Endothelial cell of umbilical vein (primary cell): ENCODE measurements at regions not wholly inside any gene's neighbourhood (a gene's known extent, or its start where the extent isn't known, plus 50 kb on each side); places are given as distances from the start of the nearest gene placed in this dataset.

Experiments used
- BruUV-seq: library from RNA; stranded (reverse); fragments of 400-500 nt; replicated peaks from 2 replicates; lab custom pipeline; 2021; lab: Mats Ljungman, UMichigan
- CTCF ChIA-PET: fragments of 300-600, 350-600 bp; sonication (Branson Sonifier 250); formaldehyde crosslinking; loops from one replicate; lab custom pipeline; 2021; ENCODE audit warnings: antibody characterized with exemption, inconsistent platforms; lab: Charles Lee
- POLR2A ChIA-PET: fragments of 300-600, 350-600 bp; sonication (Branson Sonifier 250); formaldehyde crosslinking; loops from one replicate; lab custom pipeline; 2021; ENCODE audit warnings: antibody characterized with exemption, inconsistent platforms; lab: Charles Lee
- DNase-seq: peaks from one replicate; pipeline ENCODE4 v3.0.0-alpha.2; 2011; ENCODE audit warnings: low read depth, low spot score
- FAIRE-seq: peaks from 2 replicates; lab custom pipeline; 2011; peaks lifted over from hg19 to GRCh38; lab: Jason Lieb, UNC
- H2AFZ ChIP-seq: 2 replicates; pipeline ENCODE4 v1.6.0; 2012; ENCODE audit warnings: low read depth, low read length, control low read depth, inconsistent platforms
- H3K27ac ChIP-seq: 2 replicates; pipeline ENCODE4 v1.5.1; 2011; ENCODE audit warnings: low read depth, mild to moderate bottlenecking, control low read depth, low read length, moderate library complexity; ENCODE audit not compliant: insufficient read depth
- H3K27me3 ChIP-seq, 2 experiments: 2 replicates each; pipeline versions ENCODE4 v1.6.0 to v1.6.1; 2011; ENCODE audit warnings: low read length in 2 of 2, mixed read lengths in 1 of 2; ENCODE audit not compliant: control insufficient read depth in 2 of 2, insufficient read depth in 2 of 2
- H3K36me3 ChIP-seq, 2 experiments: 2 replicates in 1 of 2; 3 replicates in 1 of 2; pipeline ENCODE4 v1.5.1; 2011; ENCODE audit warnings: low read length in 2 of 2, mild to moderate bottlenecking in 1 of 2, moderate library complexity in 1 of 2; ENCODE audit not compliant: control insufficient read depth in 2 of 2, insufficient read depth in 2 of 2; ENCODE audit errors: extremely low read depth in 1 of 2
- H3K4me1 ChIP-seq: 3 replicates; pipeline ENCODE4 v1.5.1; 2011; ENCODE audit warnings: mild to moderate bottlenecking, low read length; ENCODE audit not compliant: control insufficient read depth, insufficient read depth; ENCODE audit errors: extremely low read depth
- H3K4me2 ChIP-seq: 2 replicates; pipeline ENCODE4 v1.6.1; 2011; ENCODE audit warnings: low read length, control low read depth, mixed read lengths; ENCODE audit not compliant: insufficient read depth
- H3K4me3 ChIP-seq, 3 experiments: fragments of 200-600 bp in 1 of 3; sonication (generic), shearing (Covaris generic) in 1 of 3; replicated peaks in 1 of 3; 2 replicates each; pipeline ENCODE4 v1.5.1; 2011 to 2016; ENCODE audit warnings: control low read depth in 3 of 3, low read length in 3 of 3, mild to moderate bottlenecking in 2 of 3, inconsistent platforms in 1 of 3, low read depth in 1 of 3, moderate library complexity in 1 of 3; ENCODE audit not compliant: insufficient read depth in 1 of 3
- H3K79me2 ChIP-seq: 2 replicates; pipeline ENCODE4 v1.6.0; 2012; ENCODE audit warnings: low read length, inconsistent platforms; ENCODE audit not compliant: control insufficient read depth, insufficient read depth
- H3K9ac ChIP-seq: replicated peaks from 2 replicates; pipeline ENCODE3; 2011; ENCODE audit warnings: low read length, control low read depth; ENCODE audit not compliant: insufficient read depth; ENCODE audit errors: extremely low read depth
- H3K9me1 ChIP-seq: replicated peaks from 3 replicates; pipeline ENCODE4 v1.6.0; 2011; ENCODE audit warnings: mild to moderate bottlenecking, low read length; ENCODE audit not compliant: control insufficient read depth, insufficient read depth; ENCODE audit errors: extremely low read depth
- H3K9me3 ChIP-seq: replicated peaks from 2 replicates; pipeline ENCODE4 v1.5.1; 2012; ENCODE audit warnings: low read length, inconsistent platforms; ENCODE audit not compliant: control insufficient read depth, insufficient read depth
- H4K20me1 ChIP-seq: replicated peaks from 2 replicates; pipeline ENCODE3; 2011; ENCODE audit warnings: mild to moderate bottlenecking, low read length; ENCODE audit not compliant: control insufficient read depth, insufficient read depth; ENCODE audit errors: extremely low read depth
- CTCF ChIP-seq, 2 donors: IDR thresholded peaks; 1 replicate in 1 of 2; 2 replicates in 1 of 2; pipeline ENCODE4 v1.5.1; 2011; ENCODE audit warnings: low read length in 2 of 2, mild to moderate bottlenecking in 2 of 2, moderate library complexity in 2 of 2, control low read depth in 1 of 2, inconsistent platforms in 1 of 2, low read depth in 1 of 2; ENCODE audit not compliant: insufficient read depth in 1 of 2; ENCODE audit errors: extremely low read depth in 1 of 2
- EZH2 ChIP-seq: IDR thresholded peaks from 2 replicates; pipeline ENCODE4 v1.6.1; 2012; ENCODE audit warnings: borderline replicate concordance, low read depth, mild to moderate bottlenecking, moderate library complexity, low read length, inconsistent platforms; ENCODE audit not compliant: severe bottlenecking
- FOS ChIP-seq: IDR thresholded peaks from 2 replicates; pipeline ENCODE4 v1.6.1; 2011; ENCODE audit warnings: mild to moderate bottlenecking, low read length, moderate library complexity, borderline replicate concordance; ENCODE audit not compliant: insufficient read depth
- GATA2 ChIP-seq: IDR thresholded peaks from 2 replicates; pipeline ENCODE4 v1.7.0; 2011; ENCODE audit warnings: low read depth, mild to moderate bottlenecking, moderate library complexity, mixed read lengths, low read length; ENCODE audit not compliant: insufficient read length, insufficient read depth
- JUN ChIP-seq: IDR thresholded peaks from 2 replicates; pipeline ENCODE4 v1.6.1; 2011; ENCODE audit warnings: borderline replicate concordance, low read depth; ENCODE audit not compliant: insufficient read length, insufficient read depth
- MAX ChIP-seq: IDR thresholded peaks from 2 replicates; pipeline ENCODE4 v1.6.1; 2011; ENCODE audit not compliant: insufficient read depth, insufficient read length
- MYC ChIP-seq: IDR thresholded peaks from one replicate; pipeline ENCODE4 v1.6.1; 2011; ENCODE audit warnings: mild to moderate bottlenecking, low read depth, low read length
- POLR2A ChIP-seq: IDR thresholded peaks from 2 replicates; pipeline ENCODE4 v1.6.1; 2012; ENCODE audit warnings: low read depth, mild to moderate bottlenecking, control low read depth, low read length
- POLR2AphosphoS5 ChIP-seq: IDR thresholded peaks from 2 replicates; pipeline ENCODE4 v1.6.1; 2012; ENCODE audit warnings: low read depth, mild to moderate bottlenecking, control low read depth, low read length, moderate library complexity; ENCODE audit not compliant: insufficient read depth
- dilution Hi-C: fragments of 300-500 bp; cut with MboI; formaldehyde crosslinking; loops from one replicate; pipeline ENCODE4 v1.15.0; 2019; ENCODE audit warnings: low sequenced_read_pairs; ENCODE audit not compliant: extremely low pct_ligation_motif_present
- intact Hi-C: fragments of 100-400 bp; cut with micrococcal nuclease; formaldehyde crosslinking; loops from one replicate; pipeline ENCODE4 v1.10.0; 2022

GRCh38 chr2:41869542-41870264 is 178.1 kb upstream of the PKDCC start:
- no peak overlapping the region for H3K4me3 ChIP-seq
- no peaks in the 10 kb centered on the region for H3K79me2 ChIP-seq
- POLR2A ChIA-PET = interaction anchor here (1.3 kb wide), 1 partner anchor 217 kb away, joined by 4 read pairs; no protein-coding TSS in a partner anchor
- H3K27ac ChIP-seq = no peak overlapping the region
- H4K20me1 ChIP-seq = no peaks in the 10 kb centered on the region
- CTCF ChIA-PET = interaction anchor here (0.6 to 9.9 kb wide), 44 partner anchors 9 to 459 kb away, joined by 3 to 625 read pairs (median 6); partner anchors contain the start of gene PKDCC
- FAIRE-seq (peak; percentile 82), DNase-seq (peak; percentile 59)
- H3K4me1 ChIP-seq = no peaks in the 10 kb centered on the region
- intact Hi-C loops = loop anchor here (1.0 to 5.0 kb wide), 4 partner anchors 16 to 458 kb away; no protein-coding TSS in a partner anchor
- no peak overlapping the region for H3K9ac ChIP-seq
- H3K9me1 ChIP-seq = no peaks in the 10 kb centered on the region
- H3K4me2 ChIP-seq = no peak overlapping the region
- H3K9me3 ChIP-seq = no peaks in the 10 kb centered on the region
- no TSS peak for BruUV-seq
- no peaks in the 10 kb centered on the region for H3K36me3 ChIP-seq
- peaks cover 3 to 4% of the 10 kb centered on the region in 2 experiments for H3K27me3 ChIP-seq
- dilution Hi-C loops = loop anchor here (25.0 kb wide), 1 partner anchor 218 kb away; no protein-coding TSS in a partner anchor
- no peak overlapping the region for H2AFZ ChIP-seq
- TF ChIP-seq JUN (no peak), CTCF (IDR thresholded peaks at IDR 0.05; ENCODE audit: extremely low read depth in 1 of 2, insufficient read depth in 1 of 2, low read depth in 1 of 2, low read length in 2 of 2) (peak; percentile 68 to 84)

- FAIRE-seq (no peak), DNase-seq (no peak)
- ChIA-PET POLR2A (interaction anchor here (1.3 kb wide), 1 partner anchor 217 kb away, joined by 4 read pairs; no protein-coding TSS in a partner anchor), CTCF (interaction anchor here (0.6 to 9.9 kb wide), 39 partner anchors 9 to 458 kb away, joined by 3 to 625 read pairs (median 6); partner anchors contain the start of gene PKDCC)
- H3K9me1 ChIP-seq = no peaks in the 10 kb centered on the region
- no peaks in the 10 kb centered on the region for H3K9me3 ChIP-seq
- H4K20me1 ChIP-seq = no peaks in the 10 kb centered on the region
- H3K4me1 ChIP-seq = no peaks in the 10 kb centered on the region
- no peak overlapping the region for H3K4me2 ChIP-seq
- no peaks in the 10 kb centered on the region for H3K36me3 ChIP-seq
- no peak overlapping the region for H3K27ac ChIP-seq
- H3K9ac ChIP-seq = no peak overlapping the region
- BruUV-seq = no TSS peak
- dilution Hi-C loops = loop anchor here (25.0 kb wide), 1 partner anchor 217 kb away; no protein-coding TSS in a partner anchor
- intact Hi-C loops = no loop called here
- H3K79me2 ChIP-seq = no peaks in the 10 kb centered on the region
- H3K27me3 ChIP-seq = peaks cover 0 to 4% of the 10 kb centered on the region in 2 experiments
- TF ChIP-seq JUN (no peak), EZH2 (no peak), GATA2 (no peak), POLR2A (no peak), MYC (no peak), FOS (no peak), POLR2AphosphoS5 (no peak), MAX (no peak), CTCF (IDR thresholded peaks at IDR 0.05; ENCODE audit: extremely low read depth in 1 of 2, insufficient read depth in 1 of 2, low read depth in 1 of 2, low read length in 2 of 2) (no peak)
- H3K4me3 ChIP-seq = no peak overlapping the region
- no peak overlapping the region for H2AFZ ChIP-seq
Measured at GRCh38 chr2:41870265-41870585, 177.6 kb upstream of the PKDCC start.
